GM03348 (cell line): ENCODE measurements at regions not wholly inside any gene's neighbourhood (a gene's known extent, or its start where the extent isn't known, plus 50 kb on each side); places are given as distances from the start of the nearest gene placed in this dataset.
A peak's percentile ranks its signal among the peaks of the same experiment; 100 is the strongest.
"Not testable (repeated sequence)": the region's sequence is repeated elsewhere in the genome, so short reads cannot be mapped to it uniquely, and the experiment has no call there.

ENCODE experiments used
- DNase-seq: peaks from one replicate; pipeline ENCODE4 v3.0.0; 2012; ENCODE audit warnings: low spot score

DNA sequence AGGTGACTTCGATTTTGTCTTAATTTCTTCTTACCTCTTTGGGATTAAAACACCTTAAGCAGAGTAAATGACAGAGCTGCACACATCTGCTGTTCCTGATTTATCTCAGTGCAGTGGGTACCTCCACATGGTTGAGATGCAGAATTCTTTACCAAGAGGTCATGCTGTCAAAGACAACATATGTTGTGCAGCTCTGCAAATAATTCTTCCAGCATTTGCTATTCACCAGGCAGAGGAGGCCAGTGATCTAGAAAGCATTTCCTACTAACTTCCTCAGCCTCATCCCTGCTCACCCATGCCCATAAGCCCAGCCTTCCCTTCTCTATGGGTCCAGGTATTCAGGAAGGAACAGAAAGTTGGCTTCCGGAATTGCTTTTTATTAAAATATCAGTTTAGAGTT is 109.3 kb downstream of the THBS2 start:
- DNase-seq = no peak

DNA sequence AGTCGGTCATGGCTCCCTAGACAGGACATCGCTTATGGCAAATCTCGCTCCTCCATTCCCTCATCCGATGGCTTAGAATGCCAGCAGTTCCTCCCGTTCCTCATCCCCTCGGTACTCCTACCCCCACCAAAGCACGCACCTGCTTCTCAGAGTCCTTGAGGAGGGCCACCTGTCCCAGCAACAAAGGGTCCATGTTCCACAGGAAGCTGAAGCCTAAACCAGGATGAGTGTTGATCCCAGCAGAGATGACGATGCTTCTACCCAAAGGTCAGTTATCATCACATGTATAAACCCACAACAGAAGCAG is 111.2 kb downstream of the THBS2 start:
- no peak for DNase-seq

DNA sequence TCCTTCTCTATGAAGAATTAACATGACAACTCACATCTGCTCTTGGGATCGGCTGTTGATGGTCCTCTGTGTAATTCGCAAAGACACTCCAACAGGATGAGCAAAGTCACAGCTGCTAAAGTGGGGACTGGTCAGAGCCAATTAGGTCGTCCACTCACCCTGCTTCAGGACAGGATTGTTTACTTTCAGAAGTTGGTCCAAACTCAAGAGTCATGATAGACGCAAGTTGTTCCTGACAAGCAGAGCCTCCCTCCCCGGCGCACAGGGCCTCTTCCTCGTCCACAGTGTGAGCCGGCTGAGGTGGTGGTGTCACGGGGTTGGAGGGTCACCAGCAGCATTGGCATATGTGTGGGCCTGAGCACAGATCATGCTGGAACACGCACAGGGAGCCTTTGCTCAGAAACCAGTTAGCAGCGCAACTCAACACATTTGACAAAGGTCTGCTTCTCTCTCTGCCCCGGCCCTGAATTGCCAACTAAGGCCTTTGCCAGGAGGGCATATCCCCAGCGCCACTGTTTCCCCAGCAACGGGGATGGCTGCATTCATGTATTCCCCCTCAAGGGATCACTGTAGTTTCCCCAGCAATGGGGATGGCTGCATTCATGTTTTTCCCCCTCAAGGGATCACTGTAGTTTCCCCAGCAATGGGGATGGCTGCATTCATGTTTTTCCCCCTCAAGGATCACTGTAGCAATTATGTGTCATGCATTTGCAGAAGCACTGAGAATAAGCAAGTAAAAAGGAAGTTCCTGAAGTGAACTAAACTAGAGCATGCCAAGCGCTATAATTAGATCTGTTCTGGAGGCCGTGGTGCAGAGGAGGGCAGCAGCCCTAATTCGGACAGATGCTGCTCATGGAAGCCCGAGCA is 111.7 kb downstream of the THBS2 start:
- peak; percentile 56 for DNase-seq

DNA sequence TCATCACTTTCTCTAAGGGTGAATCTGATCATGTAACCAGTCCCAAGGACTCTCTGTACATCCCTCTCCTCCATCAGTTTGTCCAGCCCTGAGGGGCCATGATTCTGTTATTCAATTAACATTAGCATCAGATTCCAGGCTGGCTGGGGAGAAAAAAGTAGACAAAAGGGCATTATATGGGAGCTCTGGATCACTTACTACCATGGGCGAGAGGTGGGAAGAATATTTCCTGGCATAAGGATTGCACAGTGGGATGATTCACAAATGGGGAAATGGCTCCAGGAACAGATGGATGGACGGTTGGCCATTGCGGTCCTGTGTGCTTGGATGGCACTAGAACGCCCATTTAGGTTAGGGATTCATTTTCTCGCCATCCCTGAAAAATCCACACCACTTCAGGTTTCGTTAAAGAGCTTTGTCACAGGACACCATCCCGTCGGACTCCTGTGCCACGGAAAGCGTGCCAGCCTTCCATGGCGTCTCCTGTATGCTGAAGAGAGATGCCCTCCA is 112.6 kb downstream of the THBS2 start:
- no peak for DNase-seq

DNA sequence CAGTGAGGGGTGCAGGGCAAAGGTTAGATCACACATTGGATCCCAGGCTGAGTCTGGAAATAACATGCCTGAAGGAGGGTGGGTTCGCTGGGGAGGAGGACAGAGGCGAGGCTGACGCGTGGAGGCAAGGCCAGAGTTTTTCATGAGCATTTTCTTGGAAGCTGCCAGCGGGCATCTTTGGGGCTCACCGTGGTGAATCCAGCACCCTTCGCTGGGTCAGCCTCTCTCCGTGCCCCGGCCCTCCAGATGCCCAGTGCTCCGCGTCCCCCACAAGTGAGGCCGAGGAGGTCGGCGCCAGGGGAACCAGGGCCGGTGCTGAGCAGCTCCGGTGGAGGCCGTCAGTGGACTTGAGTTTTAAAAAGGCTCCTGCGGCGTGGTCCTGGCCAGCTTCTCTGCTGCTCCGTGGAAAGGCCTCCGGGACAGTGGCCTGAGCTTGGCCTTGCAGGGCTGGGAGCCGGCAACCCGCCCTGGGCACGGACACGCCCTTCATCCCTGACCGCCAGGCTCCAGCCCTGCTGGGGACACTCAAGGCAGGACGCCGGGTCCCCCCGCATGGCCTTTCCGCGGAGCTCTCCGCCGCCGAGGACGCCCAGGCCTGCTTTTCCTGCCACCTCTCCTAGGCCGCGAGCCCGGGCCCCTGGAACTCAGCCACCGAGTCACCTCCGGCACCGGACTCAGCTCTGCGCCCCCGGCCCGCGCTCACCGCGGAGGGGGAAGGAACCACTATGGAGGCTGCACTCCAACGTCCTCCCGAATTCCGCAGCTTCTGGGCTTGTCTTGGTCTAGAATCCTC is 114.3 kb downstream of the THBS2 start:
- DNase-seq = no peak

DNA sequence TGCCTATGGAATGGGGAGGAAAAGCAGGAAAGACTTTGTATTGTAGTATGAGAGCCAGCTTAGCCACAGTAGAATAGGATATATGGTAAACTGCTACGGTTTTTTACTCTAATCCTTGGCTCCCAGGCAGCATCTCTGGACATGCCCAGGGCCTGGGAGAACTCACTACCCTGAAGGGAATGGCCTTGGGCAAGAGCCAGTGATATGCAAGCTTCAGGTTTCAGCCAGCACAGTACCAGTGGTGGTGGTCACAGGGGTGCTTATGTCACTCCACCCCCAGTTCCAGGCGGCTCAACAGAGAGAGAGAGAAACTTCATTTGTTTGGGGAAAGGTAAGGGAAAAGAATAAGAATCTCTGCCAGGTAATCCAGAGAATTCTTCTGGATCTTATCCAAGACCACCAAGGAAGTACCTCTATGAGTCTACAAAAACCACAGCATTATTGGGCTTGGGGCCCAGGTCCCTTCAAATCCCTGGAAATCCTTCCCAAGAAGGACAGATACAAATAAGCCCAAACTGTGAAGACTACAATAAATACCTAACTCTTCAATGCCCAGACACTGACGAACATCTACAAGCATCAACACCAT is 121.2 kb downstream of the THBS2 start:
- DNase-seq = no peak

DNA sequence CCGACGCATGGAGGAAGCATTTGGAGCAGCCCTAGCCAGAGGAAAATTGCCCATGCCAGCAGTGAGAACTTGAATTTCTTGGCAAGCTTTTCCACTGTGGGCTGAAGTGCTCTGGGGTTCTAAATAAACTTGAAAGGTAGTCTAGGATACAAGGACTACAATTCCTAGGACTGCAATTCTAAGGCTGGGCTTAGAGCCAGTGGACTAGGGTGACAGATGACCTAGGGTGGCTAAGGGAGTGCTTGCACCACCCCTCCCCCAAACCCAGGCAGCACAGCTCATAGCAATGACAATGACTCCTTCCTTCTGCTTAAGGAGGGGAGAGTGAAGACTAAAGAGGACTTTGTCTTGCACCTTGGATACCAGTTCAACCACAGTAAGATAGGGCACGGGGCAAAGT is 122.3 kb downstream of the THBS2 start:
- DNase-seq = no peak

DNA sequence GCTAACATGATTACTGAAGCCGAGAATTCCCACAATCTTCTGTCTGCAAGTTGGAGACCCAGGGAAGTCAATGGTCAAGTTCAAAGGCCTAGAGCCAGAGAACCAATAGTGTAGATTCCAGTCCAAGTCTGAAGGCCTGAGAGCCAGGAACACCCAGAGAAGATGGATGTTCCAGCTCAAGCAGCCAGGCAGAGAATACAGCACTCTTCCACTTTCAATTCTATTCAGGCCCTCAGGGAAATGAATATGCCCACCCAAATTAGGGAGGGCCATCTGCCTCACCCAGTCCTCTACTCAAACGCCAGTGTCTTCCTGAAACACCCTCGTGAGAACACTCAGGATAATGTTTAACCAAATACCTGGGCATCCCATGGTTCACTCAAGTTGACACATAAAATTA is 123.5 kb downstream of the THBS2 start:
- DNase-seq = no peak

DNA sequence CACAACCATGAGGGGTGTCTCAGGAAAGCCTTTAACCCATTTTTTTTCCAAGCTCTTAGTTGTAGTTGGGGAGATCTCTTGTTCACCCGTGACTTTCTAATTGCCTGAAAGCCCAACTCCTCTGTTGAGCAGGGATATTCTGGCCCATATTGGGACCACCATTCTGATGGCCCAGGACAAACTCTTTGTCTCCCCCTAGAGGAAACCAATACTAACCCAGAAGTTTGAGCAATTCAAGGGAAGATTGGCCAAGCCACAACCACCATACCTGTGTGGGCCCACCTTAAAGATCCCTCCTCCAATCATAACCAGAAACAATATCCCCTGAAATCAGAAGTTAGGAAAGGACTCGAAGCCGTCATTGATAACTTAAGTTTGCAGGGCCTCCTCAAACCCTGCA is 132.6 kb downstream of the THBS2 start:
- no peak for DNase-seq

DNA sequence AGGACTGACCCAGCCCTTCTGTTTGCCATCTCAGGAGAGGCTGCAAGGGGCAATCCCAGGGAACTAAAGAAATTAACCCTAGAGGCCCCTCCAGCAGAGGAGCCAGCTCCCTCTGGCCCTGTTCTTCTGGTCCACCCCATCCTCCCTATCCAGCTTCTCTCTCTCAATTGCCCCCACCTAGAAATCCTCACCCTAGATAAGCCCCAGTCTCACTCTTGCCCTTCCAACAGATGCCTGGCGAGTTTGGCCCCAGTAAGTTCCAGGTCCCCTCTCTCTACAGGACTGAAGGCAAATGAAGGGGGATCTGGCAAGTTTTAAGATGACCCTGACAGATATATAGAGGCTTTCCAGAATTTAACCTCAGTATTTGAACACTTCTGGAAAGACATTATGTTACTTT is 134.0 kb downstream of the THBS2 start:
- DNase-seq = no peak

DNA sequence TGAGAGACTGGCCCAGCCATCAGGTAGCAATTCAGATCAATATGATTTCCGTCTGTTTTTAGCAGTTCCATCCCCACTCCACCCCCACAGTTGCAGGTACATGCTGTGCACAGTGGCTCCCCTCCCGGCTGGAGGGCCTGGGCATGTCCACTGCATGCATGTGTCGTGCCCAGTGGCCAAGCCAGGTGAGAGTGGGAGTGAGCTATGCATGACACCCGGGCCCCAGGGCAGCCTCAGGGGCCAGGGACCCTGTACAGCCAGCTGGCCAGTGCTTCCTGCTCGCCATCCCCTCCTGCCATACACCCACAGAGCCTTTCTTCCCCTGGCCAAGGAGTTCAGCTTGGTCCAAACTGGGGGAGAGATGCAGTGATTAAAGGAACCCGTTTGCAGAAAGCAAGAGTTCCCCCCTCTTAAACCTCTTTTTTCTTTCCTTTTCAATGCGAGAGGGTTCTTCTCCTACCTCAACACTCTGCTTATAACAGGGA is 135.3 kb downstream of the THBS2 start:
- no peak for DNase-seq

DNA sequence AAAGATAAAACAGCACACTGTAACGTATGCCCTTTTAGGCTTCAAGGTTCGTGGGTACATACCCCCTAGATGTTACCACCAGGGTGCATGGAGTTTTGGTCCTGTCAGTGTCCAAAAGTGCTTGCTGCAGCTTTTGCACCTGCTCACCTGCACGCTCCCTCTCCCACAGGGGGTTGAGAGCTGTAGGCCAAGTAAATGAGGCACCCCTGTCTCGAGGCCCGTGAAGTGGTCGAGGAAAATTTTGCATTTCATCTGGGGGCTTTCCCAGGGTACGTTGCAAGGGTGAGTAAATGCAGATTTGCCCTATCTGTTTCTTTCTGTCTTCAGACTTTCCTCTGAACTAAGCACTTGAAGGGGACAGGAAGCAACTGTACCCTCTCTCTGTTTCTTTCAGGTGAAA is 136.0 kb downstream of the THBS2 start:
- DNase-seq = no peak

DNA sequence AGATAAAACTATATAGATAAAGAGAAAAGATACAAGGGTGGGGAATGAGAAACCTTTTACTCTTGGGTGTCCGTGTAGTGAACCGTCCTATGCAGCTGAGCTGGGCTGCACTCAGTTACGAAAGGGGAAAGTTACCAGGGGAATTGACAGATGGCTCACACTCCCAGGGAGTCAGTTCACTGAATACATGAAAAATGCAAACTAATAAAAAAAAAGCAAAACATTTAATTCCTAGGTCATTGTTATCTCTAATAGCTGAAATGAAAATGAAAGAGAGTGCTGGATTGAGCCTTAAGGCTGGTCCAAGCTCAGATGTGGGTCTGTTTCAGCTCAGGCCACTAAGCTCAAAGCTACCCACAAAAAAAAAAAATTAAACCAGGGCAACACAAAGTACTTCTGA is 138.0 kb downstream of the THBS2 start:
- peak; percentile 21 for DNase-seq

DNA sequence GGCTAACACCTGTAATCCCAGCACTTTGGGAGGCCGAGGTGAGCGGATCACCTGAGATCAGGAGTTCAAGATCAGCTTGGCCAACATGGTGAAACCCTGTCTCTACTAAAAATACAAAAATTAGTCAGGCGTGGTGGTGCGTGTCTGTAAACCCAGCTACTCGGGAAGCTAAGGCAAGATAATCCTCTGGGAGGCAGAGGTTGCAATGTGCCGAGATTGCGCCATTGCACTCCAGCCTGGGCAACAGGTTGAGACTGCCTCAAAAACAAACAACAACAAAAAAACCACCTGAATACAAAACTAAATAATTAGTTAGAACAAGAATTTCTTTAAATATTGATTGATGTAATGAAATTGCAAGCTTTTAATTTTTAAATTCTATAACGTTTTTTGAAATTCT is 139.0 kb downstream of the THBS2 start:
- DNase-seq = not testable (repeated sequence)

DNA sequence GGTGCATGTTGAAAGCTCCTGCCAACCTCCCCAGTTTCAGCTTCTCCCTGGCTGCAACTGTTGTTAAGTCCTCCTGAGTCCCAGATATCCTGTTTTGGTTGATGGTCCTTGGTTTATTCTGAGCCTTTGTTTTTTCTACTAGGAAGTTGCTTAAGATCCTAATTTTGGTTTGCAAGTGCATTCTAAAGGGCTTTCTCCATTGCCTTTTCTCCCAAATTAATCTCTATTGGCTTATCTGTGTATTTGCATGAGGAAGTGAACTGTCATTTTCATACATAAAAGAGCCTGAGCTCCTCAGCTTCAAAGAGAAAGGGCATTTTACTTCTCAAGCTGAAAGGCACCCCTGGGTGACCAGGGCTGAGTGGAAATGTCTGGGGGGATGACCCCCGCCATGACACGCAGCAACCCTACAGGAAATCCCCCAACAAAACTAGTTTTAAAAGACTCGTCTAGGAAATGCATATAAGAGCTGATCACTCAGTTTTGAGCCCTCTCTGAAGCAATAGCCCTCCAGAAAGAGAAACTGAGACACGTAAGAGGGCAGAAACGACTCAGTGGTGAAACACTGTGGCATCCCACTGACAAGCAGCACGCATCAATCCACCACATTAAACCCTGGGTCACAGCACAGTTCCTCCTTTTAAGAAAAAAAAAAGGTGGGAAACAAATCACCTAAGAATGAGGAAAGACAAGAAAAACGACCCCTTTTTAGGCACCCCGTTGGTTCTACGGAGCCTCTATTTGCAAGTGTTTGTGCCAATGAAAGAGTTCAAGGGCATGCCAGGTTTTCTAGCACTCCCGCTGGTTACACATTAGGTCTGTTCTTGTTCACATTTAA is 140.9 kb downstream of the THBS2 start:
- DNase-seq = no peak

DNA sequence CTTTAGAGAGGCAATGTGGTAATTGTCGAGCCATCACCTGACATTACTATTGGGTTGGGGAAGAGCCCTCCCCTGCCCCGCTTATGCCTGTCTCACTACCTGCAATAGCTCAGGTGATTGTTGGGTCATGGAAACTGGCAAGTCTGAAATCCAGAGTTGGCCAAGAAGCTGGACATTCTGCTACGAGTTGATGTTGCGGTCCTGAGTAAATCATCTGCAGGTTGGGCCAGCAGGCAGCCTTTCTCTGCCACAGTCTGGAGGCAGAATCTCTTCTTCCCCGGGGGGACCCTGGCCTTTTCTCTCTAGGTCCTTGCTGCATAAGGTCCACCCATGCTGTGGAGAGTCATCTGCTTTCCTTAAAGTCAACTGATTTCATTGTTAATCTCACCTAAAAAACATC is 142.4 kb downstream of the THBS2 start:
- no peak for DNase-seq

DNA sequence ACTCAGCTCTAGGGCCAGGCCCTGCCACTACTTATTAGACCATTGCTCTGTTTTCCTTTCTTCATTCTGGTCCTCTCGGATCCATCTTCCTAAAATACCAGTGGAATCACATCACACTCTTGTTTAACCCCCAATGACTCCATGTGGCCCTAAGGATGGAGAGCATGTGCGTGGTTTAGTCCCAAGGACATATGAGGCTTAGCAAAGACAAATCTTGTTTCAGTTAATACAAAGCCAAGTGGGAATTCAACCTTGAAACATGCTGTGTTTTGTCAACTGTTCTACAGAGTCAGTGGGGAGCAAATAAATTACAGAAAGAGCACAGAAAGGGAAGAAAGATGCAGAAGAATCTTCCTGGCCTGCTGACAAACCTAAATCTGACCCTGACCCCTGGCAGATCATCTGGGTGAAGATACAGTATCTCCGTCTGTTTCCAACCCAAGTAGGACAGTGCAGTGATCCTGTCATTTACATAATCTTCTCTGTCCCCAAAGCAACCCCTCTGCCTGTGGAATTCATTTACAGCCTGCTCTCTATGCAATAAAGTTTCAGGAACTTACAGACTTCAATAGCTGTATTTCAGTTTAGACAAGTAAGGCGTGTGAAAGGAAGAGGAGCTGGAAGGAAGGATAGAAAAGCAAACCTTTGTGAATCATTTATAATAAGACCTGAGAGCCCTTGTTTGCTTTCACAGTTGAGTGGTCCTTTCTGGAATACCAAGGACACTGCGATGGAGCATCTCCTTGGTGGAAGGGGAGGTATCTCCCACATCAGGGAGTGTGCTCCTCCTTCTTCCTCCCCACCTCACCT is 144.0 kb downstream of the THBS2 start:
- no peak for DNase-seq

DNA sequence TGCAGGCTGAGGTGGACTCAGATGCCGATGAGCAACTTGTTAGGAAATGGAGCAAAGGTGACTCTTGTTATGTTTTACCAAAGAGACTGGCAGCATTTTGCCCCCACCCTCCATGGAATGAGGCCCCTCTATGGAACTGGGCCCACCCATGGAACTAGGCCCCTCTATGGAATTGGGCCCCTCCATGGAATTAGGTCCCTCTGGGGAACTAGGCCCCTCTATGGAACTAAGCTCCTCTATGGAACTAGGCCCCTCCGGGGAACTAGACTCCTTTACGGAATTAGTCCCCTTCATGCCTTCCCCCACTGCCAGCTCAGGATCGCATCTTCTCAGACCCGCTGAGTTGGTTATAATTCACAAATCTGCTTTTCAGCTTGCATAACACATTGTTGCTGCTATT is 144.9 kb downstream of the THBS2 start:
- no peak for DNase-seq

DNA sequence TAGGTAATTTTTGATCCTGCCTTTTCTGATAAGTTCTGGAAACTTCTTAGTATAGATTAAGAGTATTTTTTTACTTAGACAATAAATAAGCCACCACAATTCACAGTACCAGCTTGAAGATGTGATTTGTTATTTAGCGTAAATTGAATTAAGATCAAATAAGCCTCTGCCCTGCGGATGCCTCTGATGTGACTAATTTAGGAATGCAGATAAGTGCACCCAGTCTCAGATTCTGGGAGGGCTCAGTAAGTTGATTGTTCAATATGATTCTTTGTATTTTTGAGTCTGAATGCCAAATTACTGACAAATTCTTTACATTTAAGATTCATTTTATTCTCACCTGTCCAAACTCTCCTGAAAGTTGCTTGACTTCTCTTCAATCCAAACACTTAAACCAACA is 147.5 kb downstream of the THBS2 start:
- no peak for DNase-seq

DNA sequence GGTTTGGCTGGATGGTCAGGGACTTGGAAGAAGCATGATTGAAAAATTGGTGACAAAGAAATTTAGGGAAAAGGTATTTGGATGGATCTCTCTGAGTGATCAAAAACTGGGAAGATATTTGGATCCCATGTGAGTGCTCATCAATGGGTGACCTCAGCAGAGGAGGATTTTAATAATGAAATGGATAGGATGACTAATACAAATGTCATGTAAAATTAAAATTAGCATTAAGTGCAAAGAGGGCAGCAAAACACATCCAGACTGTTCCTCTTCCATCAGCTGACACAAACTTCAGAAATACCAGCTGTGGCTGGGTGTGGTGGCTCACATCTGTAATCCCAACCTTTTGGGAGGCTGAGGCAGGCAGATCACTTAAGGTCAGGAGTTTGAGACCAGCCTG is 151.7 kb downstream of the THBS2 start:
- peak; percentile 52 for DNase-seq
